DMS153 (cell line): ENCODE measurements at regions not wholly inside any gene's neighbourhood (a gene's known extent, or its start where the extent isn't known, plus 50 kb on each side); places are given as distances from the start of the nearest gene placed in this dataset.

Experiments
- DNase-seq: peaks from one replicate; lab custom pipeline; 2025; lab: John Stamatoyannopoulos, UW

DNA sequence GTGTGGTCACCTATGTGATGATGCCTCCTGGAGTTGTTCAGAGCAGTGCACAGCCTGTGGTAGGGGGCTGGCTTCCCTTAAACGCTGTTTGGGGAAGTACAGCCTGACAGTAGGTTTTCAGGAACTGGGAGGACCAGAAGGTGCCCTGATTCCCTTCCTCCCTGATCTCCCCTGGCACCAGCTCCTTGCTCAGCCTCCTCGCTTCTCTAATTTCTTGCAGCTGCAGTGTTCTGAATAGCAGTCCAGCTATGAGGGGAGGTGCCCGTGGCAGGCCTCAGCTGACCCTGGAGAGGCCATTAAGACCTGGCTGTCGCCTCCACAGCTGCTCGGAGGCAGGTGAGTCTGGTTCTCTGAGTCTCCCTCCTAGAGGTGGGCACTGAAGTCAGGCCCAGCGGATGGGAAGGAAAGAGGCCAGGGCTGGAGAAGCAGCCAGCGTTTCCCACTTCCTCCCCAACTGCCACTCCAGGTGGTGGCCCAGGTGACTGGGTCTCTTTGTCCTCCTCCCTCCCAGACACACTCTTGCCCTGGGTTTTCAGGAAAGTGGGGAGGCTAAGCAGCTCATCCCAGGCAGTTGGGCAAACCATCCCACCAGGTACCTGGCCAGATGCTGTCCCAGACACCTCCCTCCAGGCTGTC, 52.0 kb upstream of the RPL11 start:
- no peak for DNase-seq

DNA sequence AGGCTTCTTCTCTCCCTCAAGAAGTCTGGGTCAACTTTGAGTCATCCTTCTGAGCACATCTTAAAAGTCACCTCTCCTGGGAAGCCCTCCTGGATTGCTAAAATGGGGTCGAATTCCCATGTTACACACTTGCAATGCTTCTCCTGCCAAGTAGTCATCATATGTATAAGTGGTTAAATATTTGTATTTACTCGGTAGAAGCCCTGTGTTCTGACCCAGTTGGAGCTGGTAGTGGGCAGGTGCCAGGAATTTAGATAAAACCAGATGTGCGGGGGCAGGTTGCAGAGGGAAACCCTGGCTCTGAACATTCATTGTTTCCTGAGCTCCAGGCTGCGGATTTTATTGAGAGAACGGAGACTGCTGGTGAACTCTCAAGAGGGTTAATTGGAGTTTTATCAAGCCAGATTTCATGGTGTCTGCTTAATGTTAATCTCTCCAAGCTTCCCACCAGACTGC, 52.8 kb upstream of the RPL11 start:
- DNase-seq = no peak

DNA sequence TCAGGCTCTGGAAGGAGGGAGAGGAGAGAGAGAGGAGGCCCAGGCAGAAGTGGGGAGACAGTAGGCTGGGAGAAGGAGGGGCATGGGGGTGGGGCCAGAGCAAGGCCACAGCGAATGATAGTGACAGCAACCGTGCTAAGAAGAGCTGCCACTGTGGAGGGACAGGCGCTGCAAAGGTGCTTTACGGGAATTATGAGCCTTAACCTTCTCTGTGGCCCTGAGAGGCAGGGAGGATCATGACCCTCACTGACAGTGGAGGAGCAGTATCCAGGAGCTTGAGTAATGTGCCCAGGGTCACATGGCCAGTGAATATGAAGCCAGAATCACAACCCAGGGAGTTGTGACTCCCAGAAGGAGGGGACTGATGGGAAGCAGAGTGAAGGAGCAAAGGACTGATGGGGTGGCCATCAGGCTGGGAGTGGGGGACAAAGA, 53.4 kb upstream of the RPL11 start:
- DNase-seq = no peak

DNA sequence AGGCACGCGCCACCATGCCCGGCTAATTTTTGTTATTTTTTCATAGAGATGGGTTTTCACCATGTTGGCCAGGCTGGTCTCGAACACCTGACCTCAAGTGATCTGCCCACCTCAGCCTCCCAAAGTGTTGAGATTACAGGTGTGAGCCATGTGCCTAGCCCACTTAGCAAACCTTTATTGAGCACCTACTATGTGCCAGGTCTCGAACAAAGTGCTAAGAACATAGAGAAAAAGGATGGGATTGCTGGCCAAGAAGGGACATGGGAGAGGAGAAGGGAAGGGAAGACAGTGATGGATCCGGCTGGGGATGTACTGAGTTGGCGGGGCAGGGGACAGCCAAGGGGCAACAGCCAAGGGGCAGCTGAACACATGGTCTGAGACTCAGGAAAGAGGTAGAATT, 55.6 kb upstream of the RPL11 start:
- no peak for DNase-seq

- DNase-seq = peak; percentile 63
Measured at GRCh38 chr1:23634840-23635651, 56.6 kb upstream of the RPL11 start.

- DNase-seq = no peak
Measured at GRCh38 chr1:23634518-23634839, 57.1 kb upstream of the RPL11 start.

- no peak for DNase-seq
Measured at GRCh38 chr1:23632479-23633160, 59.0 kb upstream of the RPL11 start.

- DNase-seq = no peak
Measured at GRCh38 chr1:23629708-23630290, 61.8 kb upstream of the RPL11 start.

DNA sequence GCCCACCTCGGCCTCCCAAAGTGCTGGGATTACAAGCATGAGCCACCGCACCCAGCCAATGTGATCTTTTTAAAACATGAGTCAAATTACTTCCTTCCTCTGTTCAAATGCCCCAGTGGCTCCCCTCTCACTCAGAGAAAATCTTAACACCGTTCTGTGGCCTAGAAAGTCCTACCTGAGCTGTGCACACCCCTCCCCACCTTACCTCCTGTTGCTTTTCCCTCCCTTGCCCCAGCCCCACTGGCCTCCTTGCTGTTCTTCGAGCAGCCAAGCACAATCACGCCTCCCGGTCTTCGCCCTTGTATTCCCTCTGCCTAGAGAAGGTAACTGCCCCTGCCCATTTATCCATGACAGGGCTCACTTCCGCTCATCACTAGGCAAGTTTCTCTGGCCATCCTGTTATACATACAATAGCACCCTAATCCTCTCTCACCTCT, 62.6 kb upstream of the RPL11 start:
- no peak for DNase-seq

GRCh38 chr1:23627069-23627735, 64.4 kb upstream of the RPL11 start:
- DNase-seq = no peak

DNA sequence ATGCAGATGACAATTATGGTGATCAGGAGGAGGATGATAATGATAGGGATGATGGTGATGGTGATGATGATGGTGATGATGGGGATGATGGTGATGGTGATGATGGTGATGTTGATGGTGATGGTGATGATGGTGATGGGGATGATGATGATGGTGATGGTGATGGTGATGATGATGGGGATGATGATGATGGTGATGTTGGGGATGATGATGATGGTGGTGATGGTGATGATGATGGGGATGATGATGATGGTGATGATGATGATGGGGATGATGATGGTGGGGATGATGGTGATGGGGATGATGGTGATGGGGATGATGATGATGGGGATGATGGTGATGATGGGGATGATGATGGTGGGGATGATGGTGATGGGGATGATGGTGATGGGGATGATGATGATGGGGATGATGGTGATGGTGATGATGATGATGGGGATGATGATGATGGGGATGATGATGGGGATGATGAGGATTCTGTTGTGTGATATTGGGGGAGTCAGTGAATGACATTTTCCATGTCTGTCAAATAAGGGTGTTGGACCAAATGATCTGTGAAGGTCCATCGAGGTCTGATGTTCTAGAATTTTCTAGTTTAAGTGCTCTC, 65.6 kb upstream of the RPL11 start:
- no peak for DNase-seq

GRCh38 chr1:23625459-23625858, 66.1 kb upstream of the RPL11 start:
- DNase-seq = no peak

- no peak for DNase-seq
Measured at GRCh38 chr1:23624440-23624839, 65.1 kb upstream of the ID3 start.

- no peak for DNase-seq
Measured at GRCh38 chr1:23622284-23622683, 63.0 kb upstream of the ID3 start.

GRCh38 chr1:23620605-23621004, 61.3 kb upstream of the ID3 start:
- DNase-seq = no peak

GRCh38 chr1:23619299-23620188, 60.2 kb upstream of the ID3 start:
- peak; percentile 93 for DNase-seq

DNA sequence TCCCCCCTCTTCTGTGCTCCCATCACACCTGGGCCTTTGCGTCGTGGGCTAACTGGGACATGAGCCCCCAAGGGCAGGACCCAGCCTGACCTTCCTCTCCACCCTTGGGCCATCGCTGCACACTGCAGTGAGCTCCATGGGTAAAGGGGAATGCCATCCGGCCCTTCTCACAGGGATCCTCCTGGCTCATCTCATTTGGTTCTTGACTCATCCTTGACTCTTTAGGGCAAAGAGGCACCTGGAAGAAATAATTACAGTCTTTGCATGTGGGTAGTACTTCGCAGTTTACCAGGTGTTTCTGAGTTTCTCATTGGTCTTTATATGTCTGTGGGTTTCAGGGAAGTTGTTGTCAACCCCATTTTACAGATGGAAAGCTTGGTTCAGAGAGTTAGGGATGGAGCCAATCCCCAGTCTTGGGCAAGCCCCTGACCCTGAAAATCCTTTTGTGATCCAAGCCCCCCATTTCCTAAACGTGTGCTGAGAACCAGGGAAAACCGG, 59.3 kb upstream of the ID3 start:
- no peak for DNase-seq

DNA sequence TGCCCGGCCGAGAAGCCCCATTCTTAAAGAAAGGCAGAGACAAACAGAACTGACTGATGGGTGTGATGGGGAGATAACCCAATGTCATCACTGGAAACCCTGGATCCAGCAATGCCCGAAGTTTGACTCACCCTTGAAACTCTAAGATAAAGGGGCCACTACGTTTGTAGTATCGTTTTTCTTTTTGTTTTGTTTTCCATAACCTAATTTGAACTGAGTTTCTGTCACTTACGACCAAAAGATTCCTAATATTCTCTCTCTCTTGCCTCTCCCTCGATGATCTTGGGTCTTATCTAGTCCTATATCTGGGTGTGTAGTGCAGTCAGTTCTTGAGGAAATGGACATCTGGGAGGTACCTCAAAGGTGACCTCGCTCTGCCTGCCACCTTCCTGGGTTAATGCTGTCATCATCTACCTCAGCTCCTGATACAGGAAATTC, 57.8 kb upstream of the ID3 start:
- DNase-seq = no peak

- no peak for DNase-seq
Measured at GRCh38 chr1:23616292-23616824, 57.1 kb upstream of the ID3 start.

- DNase-seq = no peak
Measured at GRCh38 chr1:23615852-23616251, 56.6 kb upstream of the ID3 start.
